OCI-LY7 (cell line): ENCODE measurements at regions not wholly inside any gene's neighbourhood (a gene's known extent, or its start where the extent isn't known, plus 50 kb on each side); places are given as distances from the start of the nearest gene placed in this dataset.

ENCODE experiments used
- EZH2phosphoT487 ChIP-seq: fragments of 200-600 bp; sonication (generic); IDR thresholded peaks from 2 replicates; pipeline ENCODE4 v1.6.1; 2018; ENCODE audit warnings: low read depth, borderline replicate concordance, mild to moderate bottlenecking, mixed run types, antibody characterized with exemption, low read length, moderate library complexity, mixed read lengths
- TF ChIP-seq, protein P1 (sequence below): fragments of 200-600 bp; sonication (generic); conservative IDR thresholded peaks from 2 replicates; pipeline ENCODE4 v1.5.1; 2014; ENCODE audit warnings: mild to moderate bottlenecking, antibody characterized with exemption, low read length, moderate library complexity, mixed read lengths

DNA sequence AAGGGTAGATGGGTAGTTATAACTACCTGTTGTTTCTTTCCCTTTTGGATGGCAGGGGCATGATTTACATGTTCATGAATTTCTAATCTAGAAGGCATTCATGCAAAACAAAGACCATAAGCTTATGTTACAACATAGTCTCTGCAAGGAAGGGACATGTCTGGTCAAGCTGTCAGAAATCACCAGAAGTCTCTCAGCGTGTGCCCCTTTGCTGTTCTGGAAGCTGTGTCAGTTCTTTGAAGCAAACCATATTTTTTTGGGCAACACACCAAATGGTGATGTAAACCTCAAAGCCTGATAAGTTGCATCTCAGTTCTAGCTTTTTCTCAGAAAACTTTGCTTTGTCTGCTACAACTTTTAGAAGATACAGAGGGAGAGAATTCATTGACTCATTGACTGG, 173.5 kb upstream of the CTAGE1 start:
- no peak for TF ChIP-seq EZH2phosphoT487
- TF ChIP-seq, protein P1, sequence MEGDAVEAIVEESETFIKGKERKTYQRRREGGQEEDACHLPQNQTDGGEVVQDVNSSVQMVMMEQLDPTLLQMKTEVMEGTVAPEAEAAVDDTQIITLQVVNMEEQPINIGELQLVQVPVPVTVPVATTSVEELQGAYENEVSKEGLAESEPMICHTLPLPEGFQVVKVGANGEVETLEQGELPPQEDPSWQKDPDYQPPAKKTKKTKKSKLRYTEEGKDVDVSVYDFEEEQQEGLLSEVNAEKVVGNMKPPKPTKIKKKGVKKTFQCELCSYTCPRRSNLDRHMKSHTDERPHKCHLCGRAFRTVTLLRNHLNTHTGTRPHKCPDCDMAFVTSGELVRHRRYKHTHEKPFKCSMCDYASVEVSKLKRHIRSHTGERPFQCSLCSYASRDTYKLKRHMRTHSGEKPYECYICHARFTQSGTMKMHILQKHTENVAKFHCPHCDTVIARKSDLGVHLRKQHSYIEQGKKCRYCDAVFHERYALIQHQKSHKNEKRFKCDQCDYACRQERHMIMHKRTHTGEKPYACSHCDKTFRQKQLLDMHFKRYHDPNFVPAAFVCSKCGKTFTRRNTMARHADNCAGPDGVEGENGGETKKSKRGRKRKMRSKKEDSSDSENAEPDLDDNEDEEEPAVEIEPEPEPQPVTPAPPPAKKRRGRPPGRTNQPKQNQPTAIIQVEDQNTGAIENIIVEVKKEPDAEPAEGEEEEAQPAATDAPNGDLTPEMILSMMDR: no peak
